PFSK-1 (cell line): ENCODE measurements at regions not wholly inside any gene's neighbourhood (a gene's known extent, or its start where the extent isn't known, plus 50 kb on each side); places are given as distances from the start of the nearest gene placed in this dataset.

Experiments
- FOXP2 ChIP-seq: optimal IDR thresholded peaks from 2 replicates; pipeline ENCODE3; 2011; ENCODE audit warnings: borderline replicate concordance, control low read depth, inconsistent platforms; ENCODE audit not compliant: insufficient read depth; ENCODE audit errors: extremely low read length, extremely low read depth
- POLR2AphosphoS5 ChIP-seq: IDR thresholded peaks from 2 replicates; pipeline ENCODE4 v1.6.1; 2012; ENCODE audit warnings: low read depth, mild to moderate bottlenecking, control low read depth, low read length, moderate library complexity
- SIN3A ChIP-seq: IDR thresholded peaks from 2 replicates; pipeline ENCODE4 v1.6.1; 2012; ENCODE audit warnings: mild to moderate bottlenecking, low read length, moderate library complexity, borderline replicate concordance; ENCODE audit not compliant: insufficient read depth
- TAF1 ChIP-seq: IDR thresholded peaks from 2 replicates; pipeline ENCODE4 v1.6.1; 2012; ENCODE audit warnings: low read length, control low read depth, borderline replicate concordance; ENCODE audit not compliant: insufficient read depth
- TF ChIP-seq, protein P1 (sequence below), 2 experiments: IDR thresholded peaks; 2 replicates each; pipeline versions ENCODE4 v1.6.1 to v1.8.0; 2011 to 2012; ENCODE audit warnings: low read depth in 2 of 2, low read length in 2 of 2, control low read depth in 1 of 2, inconsistent platforms in 1 of 2, mild to moderate bottlenecking in 1 of 2, moderate library complexity in 1 of 2; ENCODE audit not compliant: insufficient read depth in 1 of 2

- TF ChIP-seq FOXP2 (no peak), SIN3A (no peak)
- TF ChIP-seq, protein P1, sequence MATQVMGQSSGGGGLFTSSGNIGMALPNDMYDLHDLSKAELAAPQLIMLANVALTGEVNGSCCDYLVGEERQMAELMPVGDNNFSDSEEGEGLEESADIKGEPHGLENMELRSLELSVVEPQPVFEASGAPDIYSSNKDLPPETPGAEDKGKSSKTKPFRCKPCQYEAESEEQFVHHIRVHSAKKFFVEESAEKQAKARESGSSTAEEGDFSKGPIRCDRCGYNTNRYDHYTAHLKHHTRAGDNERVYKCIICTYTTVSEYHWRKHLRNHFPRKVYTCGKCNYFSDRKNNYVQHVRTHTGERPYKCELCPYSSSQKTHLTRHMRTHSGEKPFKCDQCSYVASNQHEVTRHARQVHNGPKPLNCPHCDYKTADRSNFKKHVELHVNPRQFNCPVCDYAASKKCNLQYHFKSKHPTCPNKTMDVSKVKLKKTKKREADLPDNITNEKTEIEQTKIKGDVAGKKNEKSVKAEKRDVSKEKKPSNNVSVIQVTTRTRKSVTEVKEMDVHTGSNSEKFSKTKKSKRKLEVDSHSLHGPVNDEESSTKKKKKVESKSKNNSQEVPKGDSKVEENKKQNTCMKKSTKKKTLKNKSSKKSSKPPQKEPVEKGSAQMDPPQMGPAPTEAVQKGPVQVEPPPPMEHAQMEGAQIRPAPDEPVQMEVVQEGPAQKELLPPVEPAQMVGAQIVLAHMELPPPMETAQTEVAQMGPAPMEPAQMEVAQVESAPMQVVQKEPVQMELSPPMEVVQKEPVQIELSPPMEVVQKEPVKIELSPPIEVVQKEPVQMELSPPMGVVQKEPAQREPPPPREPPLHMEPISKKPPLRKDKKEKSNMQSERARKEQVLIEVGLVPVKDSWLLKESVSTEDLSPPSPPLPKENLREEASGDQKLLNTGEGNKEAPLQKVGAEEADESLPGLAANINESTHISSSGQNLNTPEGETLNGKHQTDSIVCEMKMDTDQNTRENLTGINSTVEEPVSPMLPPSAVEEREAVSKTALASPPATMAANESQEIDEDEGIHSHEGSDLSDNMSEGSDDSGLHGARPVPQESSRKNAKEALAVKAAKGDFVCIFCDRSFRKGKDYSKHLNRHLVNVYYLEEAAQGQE (IDR thresholded peaks at IDR 0.05; ENCODE audit: insufficient read depth in 1 of 2, low read depth in 2 of 2, low read length in 2 of 2): no peak
These were observed 402.7 kb upstream of the INTU start for GRCh38 chr4:127229855-127230608.

- TF ChIP-seq, protein P1 (IDR thresholded peaks at IDR 0.05; ENCODE audit: insufficient read depth in 1 of 2, low read depth in 2 of 2, low read length in 2 of 2): no peak
- TF ChIP-seq FOXP2 (no peak), SIN3A (no peak), POLR2AphosphoS5 (no peak), TAF1 (no peak)
These were observed 395.9 kb upstream of the INTU start for GRCh38 chr4:127236889-127237288.

DNA sequence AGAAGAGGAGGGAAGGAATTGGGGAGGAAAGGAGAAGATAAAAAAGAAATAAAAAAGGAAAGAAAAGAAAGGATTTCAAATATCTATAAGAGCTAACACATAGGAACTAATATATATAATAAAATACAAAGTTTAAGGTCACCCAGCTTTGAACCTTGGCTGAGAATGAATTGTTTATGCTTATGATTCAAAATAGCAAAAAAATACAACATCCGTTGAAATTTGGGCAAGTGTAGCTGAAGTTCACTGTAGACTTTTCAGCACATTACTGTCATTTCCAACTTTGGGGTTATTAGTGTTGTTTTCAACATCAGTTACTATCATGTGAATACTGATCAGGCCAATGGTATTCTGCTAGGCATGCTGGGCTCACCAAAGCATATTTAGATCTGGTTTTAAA, 395.2 kb upstream of the INTU start:
- TF ChIP-seq POLR2AphosphoS5 (no peak), SIN3A (no peak), TAF1 (no peak), FOXP2 (no peak)
- TF ChIP-seq, protein P1 (IDR thresholded peaks at IDR 0.05; ENCODE audit: insufficient read depth in 1 of 2, low read depth in 2 of 2, low read length in 2 of 2): no peak

GRCh38 chr4:127238956-127239475, 393.7 kb upstream of the INTU start:
- TF ChIP-seq FOXP2 (no peak), SIN3A (no peak), TAF1 (no peak), POLR2AphosphoS5 (no peak)

DNA sequence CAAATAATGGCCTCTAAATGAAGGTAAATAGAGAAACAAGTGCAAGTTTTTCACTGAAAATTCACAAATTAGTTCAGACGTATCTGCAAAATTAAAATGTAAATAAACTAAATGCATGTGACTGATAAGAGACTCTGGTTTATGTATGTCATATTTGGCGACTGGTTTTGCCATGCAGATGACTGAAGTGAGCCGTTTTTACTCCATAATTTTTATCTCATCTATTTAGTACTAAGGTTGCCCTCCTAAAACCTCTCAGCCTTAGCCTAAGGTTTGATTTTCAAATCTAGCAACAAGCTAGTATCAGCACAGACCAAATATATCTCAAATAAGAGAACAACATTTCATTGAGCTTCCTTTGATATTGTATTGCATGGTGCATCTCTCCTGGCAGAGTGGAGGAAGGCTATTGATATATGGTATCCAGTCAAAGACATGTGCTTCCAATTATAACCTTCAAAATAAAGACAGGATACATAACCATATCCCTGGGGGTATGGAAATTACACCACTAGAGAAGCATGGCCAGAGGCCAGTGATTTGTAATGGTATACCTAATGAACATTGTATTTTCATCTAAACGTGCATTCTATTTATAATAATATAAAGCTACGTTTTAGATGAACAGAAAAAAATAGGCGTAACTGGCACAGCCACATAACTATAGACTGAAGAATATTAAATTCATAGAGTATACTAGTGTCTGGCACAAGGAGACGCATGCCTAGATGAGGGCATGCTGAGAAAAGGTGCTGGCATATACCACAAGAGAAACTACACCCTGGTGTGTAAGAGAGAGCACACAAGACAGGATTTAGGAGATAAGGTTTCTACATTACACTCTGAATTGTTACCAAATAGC, 392.6 kb upstream of the INTU start:
- TF ChIP-seq, protein P1 (IDR thresholded peaks at IDR 0.05; ENCODE audit: insufficient read depth in 1 of 2, low read depth in 2 of 2, low read length in 2 of 2): no peak
- TF ChIP-seq TAF1: no peak
- TF ChIP-seq FOXP2: no peak
- TF ChIP-seq SIN3A: no peak; the same call in 1 of the 2 replicates
- TF ChIP-seq POLR2AphosphoS5: no peak
